Tibial nerve (tissue), 4 donors: ENCODE measurements at regions not wholly inside any gene's neighbourhood (a gene's known extent, or its start where the extent isn't known, plus 50 kb on each side); places are given as distances from the start of the nearest gene placed in this dataset.
A peak's percentile ranks its signal among the peaks of the same experiment; 100 is the strongest.

ENCODE experiments used
- DNase-seq, 2 donors: peaks; one replicate each; pipeline ENCODE4 v3.0.0-alpha.2; 2019; ENCODE audit warnings: low spot score in 2 of 2
- H3K27ac ChIP-seq, 4 donors: fragments of 200-600 bp; sonication (generic) in 3 of 4; one replicate each; pipeline ENCODE4 v1.5.1; 2017 to 2019; ENCODE audit warnings: mild to moderate bottlenecking in 1 of 4
- H3K27me3 ChIP-seq, 2 donors: fragments of 200-600 bp; sonication (generic) in 1 of 2; one replicate each; pipeline versions ENCODE4 v1.5.1 to v1.6.0; 2017 to 2019
- H3K36me3 ChIP-seq, 3 donors: fragments of 200-600 bp; sonication (generic); one replicate each; pipeline ENCODE4 v1.5.1; 2018 to 2019
- H3K4me1 ChIP-seq, 4 donors: fragments of 200-600 bp; sonication (generic) in 3 of 4; one replicate each; pipeline ENCODE4 v1.5.1; 2017 to 2019
- H3K4me3 ChIP-seq, 4 donors: fragments of 200-600 bp; sonication (generic) in 3 of 4; one replicate each; pipeline ENCODE4 v1.5.1; 2017 to 2019; ENCODE audit warnings: mild to moderate bottlenecking in 1 of 4, moderate library complexity in 1 of 4
- H3K9me3 ChIP-seq, 4 donors: fragments of 200-600 bp; sonication (generic) in 3 of 4; one replicate each; pipeline ENCODE4 v1.5.1; 2017 to 2019
- CTCF ChIP-seq, 5 experiments: fragments of 200-600 bp in 3 of 5; fragments of 450-650 bp in 2 of 5; sonication (generic) in 3 of 5; IDR thresholded peaks; one replicate each; pipeline ENCODE4 v1.5.1; 2016 to 2019; ENCODE audit warnings: antibody characterized with exemption in 5 of 5, mild to moderate bottlenecking in 3 of 5, moderate library complexity in 2 of 5
- EP300 ChIP-seq, 2 donors: sonication (generic); formaldehyde crosslinking; IDR thresholded peaks; one replicate each; pipeline ENCODE4 v1.6.1; 2017; ENCODE audit warnings: antibody characterized with exemption in 2 of 2, mild to moderate bottlenecking in 1 of 2
- POLR2A ChIP-seq, 2 donors: fragments of 450-650 bp; IDR thresholded peaks; one replicate each; pipeline ENCODE4 v1.6.1; 2017; ENCODE audit warnings: antibody characterized with exemption in 2 of 2, mild to moderate bottlenecking in 2 of 2, moderate library complexity in 2 of 2
- WGBS, 2 donors: methylation state at CpG; one replicate each; pipeline ENCODE4 v1.1.5; 2018; 5-methylcytosine and 5-hydroxymethylcytosine counted together

- no peaks in the 10 kb centered on the region for H3K36me3 ChIP-seq
- peaks cover 0 to 11% (median 2%) of the 10 kb centered on the region in 4 donors for H3K9me3 ChIP-seq
- H3K27ac ChIP-seq = no peak overlapping the region
- no peak overlapping the region for H3K4me3 ChIP-seq
- no peak for DNase-seq
- TF ChIP-seq EP300 (IDR thresholded peaks at IDR 0.05) (no peak), CTCF (IDR thresholded peaks at IDR 0.05) (no peak), POLR2A (IDR thresholded peaks at IDR 0.05) (no peak)
- H3K4me1 ChIP-seq = no peaks in the 10 kb centered on the region
- no peaks in the 10 kb centered on the region for H3K27me3 ChIP-seq
- WGBS, 2 donors = 72 to 80% methylated on average over 1 of the region's 1 CpG
Observed at GRCh38 chr9:118503236-118503635, 799.0 kb downstream of the TLR4 start.

- no peak overlapping the region for H3K27ac ChIP-seq
- H3K36me3 ChIP-seq = no peaks in the 10 kb centered on the region
- no peak for DNase-seq
- H3K9me3 ChIP-seq = no peaks in the 10 kb centered on the region
- H3K27me3 ChIP-seq = no peaks in the 10 kb centered on the region
- TF ChIP-seq EP300 (IDR thresholded peaks at IDR 0.05) = no peak
- no peak for TF ChIP-seq CTCF (IDR thresholded peaks at IDR 0.05)
- TF ChIP-seq POLR2A (IDR thresholded peaks at IDR 0.05) = no peak
- no peaks in the 10 kb centered on the region for H3K4me1 ChIP-seq
- WGBS, 2 donors = 92 to 94% methylated on average over 4 of the region's 4 CpGs
- no peak overlapping the region for H3K4me3 ChIP-seq
Observed at GRCh38 chr9:118510711-118511110, 806.5 kb downstream of the TLR4 start.

GRCh38 chr9:118515947-118516346 lies 811.7 kb downstream of the TLR4 start:
- TF ChIP-seq EP300 (IDR thresholded peaks at IDR 0.05) = no peak
- TF ChIP-seq CTCF (IDR thresholded peaks at IDR 0.05) = no peak
- Histone ChIP-seq H3K36me3 (no peaks in the 10 kb centered on the region), H3K4me1 (no peaks in the 10 kb centered on the region), H3K9me3 (no peaks in the 10 kb centered on the region), H3K27me3 (no peaks in the 10 kb centered on the region), H3K4me3 (no peak overlapping the region), H3K27ac (no peak overlapping the region)
- no peak for DNase-seq
- WGBS, 2 donors = 87% methylated on average over 5 of the region's 5 CpGs

GRCh38 chr9:118521261-118521660 lies 817.1 kb downstream of the TLR4 start:
- no peaks in the 10 kb centered on the region for H3K36me3 ChIP-seq
- H3K4me1 ChIP-seq = no peaks in the 10 kb centered on the region
- no peak for DNase-seq
- H3K27me3 ChIP-seq = no peaks in the 10 kb centered on the region
- 65 to 66% methylated on average over 3 of the region's 3 CpGs for WGBS, 2 donors
- H3K4me3 ChIP-seq = no peak overlapping the region
- H3K27ac ChIP-seq = no peak overlapping the region
- H3K9me3 ChIP-seq = no peaks in the 10 kb centered on the region
- TF ChIP-seq EP300 (IDR thresholded peaks at IDR 0.05) (no peak), POLR2A (IDR thresholded peaks at IDR 0.05) (no peak), CTCF (IDR thresholded peaks at IDR 0.05) (no peak)

GRCh38 chr9:118522093-118523028 lies 818.2 kb downstream of the TLR4 start:
- H3K27ac ChIP-seq = no peak overlapping the region
- TF ChIP-seq EP300 (IDR thresholded peaks at IDR 0.05) = no peak
- TF ChIP-seq CTCF (IDR thresholded peaks at IDR 0.05) = peak in 1 of 5 experiments; percentile 22
- no peaks in the 10 kb centered on the region for H3K27me3 ChIP-seq
- H3K4me1 ChIP-seq = no peaks in the 10 kb centered on the region
- no peaks in the 10 kb centered on the region for H3K9me3 ChIP-seq
- no peaks in the 10 kb centered on the region for H3K36me3 ChIP-seq
- no peak overlapping the region for H3K4me3 ChIP-seq
- WGBS, 2 donors = 31 to 33% methylated on average over 9 of the region's 9 CpGs
- DNase-seq = no peak
